ENCODE measurements at regions not wholly inside any gene's neighbourhood (a gene's known extent, or its start where the extent isn't known, plus 50 kb on each side); places are given as distances from the start of the nearest gene placed in this dataset.
"Not testable (repeated sequence)": the region's sequence is repeated elsewhere in the genome, so short reads cannot be mapped to it uniquely, and the experiment has no call there.

DNA sequence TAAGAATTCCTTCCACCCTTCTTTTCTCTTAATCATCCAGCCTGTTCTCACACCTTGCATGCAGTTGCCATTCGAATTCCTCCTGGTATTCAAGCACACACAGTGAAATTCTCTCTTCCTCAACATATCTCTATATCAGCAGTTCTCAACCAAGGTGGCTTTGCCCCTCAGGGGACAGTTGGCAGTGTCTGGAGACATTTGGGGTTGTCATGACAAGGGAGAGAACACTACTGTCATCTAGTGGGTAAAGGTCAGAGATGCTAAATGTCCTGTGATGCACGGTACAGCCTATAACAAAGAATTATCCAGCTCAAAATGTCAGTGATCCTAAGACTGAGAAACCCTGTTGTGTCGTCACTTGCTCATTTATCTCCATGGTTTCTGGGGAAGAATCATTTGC lies 94.8 kb upstream of the CPHXL start:
- H3K4me3 ChIP-seq (ENCODE audit: low read depth, low read length): no peak overlapping the region
- in situ Hi-C loops (cut with HindIII; ENCODE audit: low pct_ligation_motif_present, low sequenced_read_pairs): no loop called here
- H3K36me3 ChIP-seq (replicated peaks): no peaks in the 10 kb centered on the region
- H3K27me3 ChIP-seq (replicated peaks): no peaks in the 10 kb centered on the region
- no peak for DNase-seq
- no peak overlapping the region for H3K27ac ChIP-seq
- TF ChIP-seq, protein P1, sequence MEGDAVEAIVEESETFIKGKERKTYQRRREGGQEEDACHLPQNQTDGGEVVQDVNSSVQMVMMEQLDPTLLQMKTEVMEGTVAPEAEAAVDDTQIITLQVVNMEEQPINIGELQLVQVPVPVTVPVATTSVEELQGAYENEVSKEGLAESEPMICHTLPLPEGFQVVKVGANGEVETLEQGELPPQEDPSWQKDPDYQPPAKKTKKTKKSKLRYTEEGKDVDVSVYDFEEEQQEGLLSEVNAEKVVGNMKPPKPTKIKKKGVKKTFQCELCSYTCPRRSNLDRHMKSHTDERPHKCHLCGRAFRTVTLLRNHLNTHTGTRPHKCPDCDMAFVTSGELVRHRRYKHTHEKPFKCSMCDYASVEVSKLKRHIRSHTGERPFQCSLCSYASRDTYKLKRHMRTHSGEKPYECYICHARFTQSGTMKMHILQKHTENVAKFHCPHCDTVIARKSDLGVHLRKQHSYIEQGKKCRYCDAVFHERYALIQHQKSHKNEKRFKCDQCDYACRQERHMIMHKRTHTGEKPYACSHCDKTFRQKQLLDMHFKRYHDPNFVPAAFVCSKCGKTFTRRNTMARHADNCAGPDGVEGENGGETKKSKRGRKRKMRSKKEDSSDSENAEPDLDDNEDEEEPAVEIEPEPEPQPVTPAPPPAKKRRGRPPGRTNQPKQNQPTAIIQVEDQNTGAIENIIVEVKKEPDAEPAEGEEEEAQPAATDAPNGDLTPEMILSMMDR (IDR thresholded peaks at IDR 0.05; ENCODE audit: low read depth, low read length, missing control alignments): no peak

GRCh38 chr16:75825750-75826149 lies 99.5 kb upstream of the CPHXL start:
- DNase-seq; in situ Hi-C loops (cut with HindIII; ENCODE audit: low pct_ligation_motif_present, low sequenced_read_pairs): not testable (repeated sequence)

DNA sequence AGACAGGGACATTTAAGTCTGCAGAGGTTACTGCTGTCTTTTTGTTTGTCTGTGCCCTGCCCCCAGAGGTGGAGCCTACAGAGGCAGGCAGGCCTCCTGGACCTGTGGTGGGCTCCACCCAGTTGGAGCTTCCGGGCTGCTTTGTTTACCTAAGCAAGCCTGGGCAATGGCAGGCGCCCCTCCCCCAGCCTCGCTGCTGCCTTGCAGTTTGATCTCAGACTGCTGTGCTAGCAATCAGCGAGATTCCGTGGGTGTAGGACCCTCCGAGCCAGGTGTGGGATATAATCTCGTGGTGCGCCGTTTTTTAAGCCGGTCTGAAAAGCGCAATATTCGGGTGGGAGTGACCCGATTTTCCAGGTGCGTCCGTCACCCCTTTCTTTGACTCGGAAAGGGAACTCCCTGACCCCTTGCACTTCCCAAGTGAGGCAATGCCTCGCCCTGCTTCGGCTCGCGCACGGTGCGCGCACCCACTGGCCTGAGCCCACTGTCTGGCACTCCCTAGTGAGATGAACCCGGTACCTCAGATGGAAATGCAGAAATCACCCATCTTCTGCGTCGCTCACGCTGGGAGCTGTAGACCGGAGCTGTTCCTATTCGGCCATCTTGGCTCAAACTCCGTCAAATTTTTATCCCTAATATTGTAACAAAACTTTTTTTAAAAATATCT lies 101.2 kb upstream of the CPHXL start:
- DNase-seq; in situ Hi-C loops (cut with HindIII; ENCODE audit: low pct_ligation_motif_present, low sequenced_read_pairs); H3K27me3 ChIP-seq (replicated peaks); H3K4me3 ChIP-seq (ENCODE audit: low read depth, low read length); H3K36me3 ChIP-seq (replicated peaks); H3K27ac ChIP-seq: not testable (repeated sequence)

More at GRCh38 chr16:75825750-75826149, 99.5 kb upstream of the CPHXL start:
- H3K36me3 ChIP-seq (replicated peaks); H3K27ac ChIP-seq; H3K27me3 ChIP-seq (replicated peaks); H3K4me3 ChIP-seq (ENCODE audit: low read depth, low read length): not testable (repeated sequence)

DNA sequence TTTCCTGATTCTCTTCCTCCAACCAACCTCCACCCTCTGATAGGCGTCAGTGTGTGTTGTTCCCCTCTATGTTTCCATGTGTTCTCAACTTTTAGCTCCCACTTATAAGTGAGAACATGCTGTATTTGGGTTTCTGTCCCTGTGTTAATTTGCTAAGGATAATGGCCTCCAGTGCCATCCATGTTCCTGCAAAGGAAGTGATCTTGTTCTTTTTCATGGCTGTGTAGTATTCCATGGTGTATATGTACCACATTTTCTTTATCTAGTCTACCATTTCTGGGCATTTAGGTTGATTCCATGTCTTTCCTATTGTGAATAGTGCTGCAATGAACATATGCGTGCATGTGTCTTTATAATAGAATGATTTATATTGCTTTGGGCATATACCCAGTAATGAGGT lies 107.1 kb upstream of the CPHXL start:
- H3K27me3 ChIP-seq (replicated peaks); in situ Hi-C loops (cut with HindIII; ENCODE audit: low pct_ligation_motif_present, low sequenced_read_pairs); H3K27ac ChIP-seq; DNase-seq; H3K36me3 ChIP-seq (replicated peaks); H3K4me3 ChIP-seq (ENCODE audit: low read depth, low read length): not testable (repeated sequence)

DNA sequence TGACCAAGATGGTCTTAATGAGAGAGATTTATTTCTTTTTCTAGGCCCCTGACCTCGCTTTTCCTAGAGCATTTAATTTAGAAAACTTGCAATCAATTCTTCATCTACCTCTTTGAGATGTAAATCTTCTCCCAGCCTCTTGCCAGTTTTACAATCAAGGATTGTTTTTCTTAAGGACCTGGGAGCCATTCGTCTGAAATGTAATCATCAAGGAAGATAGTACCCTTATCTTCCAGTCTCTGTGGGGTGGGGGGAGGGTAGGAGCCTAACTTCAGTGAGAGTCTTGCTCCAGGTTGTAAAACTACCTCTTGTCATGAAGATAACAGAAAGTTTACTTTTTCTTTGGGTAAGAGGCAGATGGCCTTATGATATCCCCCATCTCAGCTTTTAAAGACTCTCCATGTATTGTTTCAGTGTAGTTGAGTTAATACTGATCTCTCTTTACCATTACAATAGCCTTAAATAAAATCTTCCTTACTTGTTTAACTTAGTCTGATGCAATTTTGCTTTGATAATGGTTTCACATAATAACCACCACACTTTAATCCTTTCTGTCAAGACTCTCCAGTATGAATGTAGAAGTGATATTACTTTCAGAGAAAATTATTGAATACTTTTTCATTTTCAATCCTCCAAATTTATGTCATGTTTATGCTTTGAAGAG lies 110.2 kb upstream of the CPHXL start:
- TF ChIP-seq, protein P1 (IDR thresholded peaks at IDR 0.05; ENCODE audit: low read depth, low read length, missing control alignments): no peak
- in situ Hi-C loops (cut with HindIII; ENCODE audit: low pct_ligation_motif_present, low sequenced_read_pairs): no loop called here

GRCh38 chr16:75837264-75837663 lies 111.0 kb upstream of the CPHXL start:
- H3K27ac ChIP-seq: no peak overlapping the region
- no peak overlapping the region for H3K4me3 ChIP-seq (ENCODE audit: low read depth, low read length)
- in situ Hi-C loops (cut with HindIII; ENCODE audit: low pct_ligation_motif_present, low sequenced_read_pairs): no loop called here
- H3K36me3 ChIP-seq (replicated peaks): no peaks in the 10 kb centered on the region
- no peak for DNase-seq
- H3K27me3 ChIP-seq (replicated peaks): no peaks in the 10 kb centered on the region
- TF ChIP-seq, protein P1 (IDR thresholded peaks at IDR 0.05; ENCODE audit: low read depth, low read length, missing control alignments): no peak

More for the DNA sequence above, 110.2 kb upstream of the CPHXL start:
- Histone ChIP-seq H3K27ac (no peak overlapping the region), H3K27me3 (replicated peaks) (no peaks in the 10 kb centered on the region), H3K4me3 (ENCODE audit: low read depth, low read length) (no peak overlapping the region), H3K36me3 (replicated peaks) (no peaks in the 10 kb centered on the region)
- no peak for DNase-seq

GRCh38 chr16:75837681-75838080 lies 111.4 kb upstream of the CPHXL start:
- H3K4me3 ChIP-seq (ENCODE audit: low read depth, low read length): no peak overlapping the region
- no peak overlapping the region for H3K27ac ChIP-seq
- H3K36me3 ChIP-seq (replicated peaks): no peaks in the 10 kb centered on the region
- TF ChIP-seq, protein P1 (IDR thresholded peaks at IDR 0.05; ENCODE audit: low read depth, low read length, missing control alignments): no peak
- H3K27me3 ChIP-seq (replicated peaks): no peaks in the 10 kb centered on the region
- DNase-seq: no peak
- in situ Hi-C loops (cut with HindIII; ENCODE audit: low pct_ligation_motif_present, low sequenced_read_pairs): no loop called here

Measured in brain microvascular endothelial cell (primary cell).